Caco-2 (cell line): ENCODE measurements at regions not wholly inside any gene's neighbourhood (a gene's known extent, or its start where the extent isn't known, plus 50 kb on each side); places are given as distances from the start of the nearest gene placed in this dataset.
"Not testable (repeated sequence)": the region's sequence is repeated elsewhere in the genome, so short reads cannot be mapped to it uniquely, and the experiment has no call there.

Experiments
- BruUV-seq: library from RNA; stranded (reverse); fragments of 400-500 nt; replicated peaks from 2 replicates; lab custom pipeline; 2021; lab: Mats Ljungman, UMichigan
- CTCF ChIA-PET: fragments of 300-600 bp; sonication (Branson Sonifier 250); formaldehyde crosslinking; loops from one replicate; lab custom pipeline; 2022; ENCODE audit warnings: antibody characterized with exemption; lab: Charles Lee
- POLR2A ChIA-PET: fragments of 300-600 bp; sonication (Branson Sonifier 250); formaldehyde crosslinking; loops from one replicate; lab custom pipeline; 2022; ENCODE audit warnings: antibody characterized with exemption; lab: Charles Lee
- DNase-seq, 2 experiments: peaks; one replicate each; pipeline versions ENCODE4 v3.0.0 to v3.0.0-alpha.2; 2020 to 2022
- H3K27me3 ChIP-seq: replicated peaks from 2 replicates; pipeline ENCODE4 v1.6.0; 2011; ENCODE audit warnings: low read length; ENCODE audit not compliant: control insufficient read depth, insufficient read depth
- H3K36me3 ChIP-seq: 2 replicates; pipeline ENCODE4 v1.5.1; 2011; ENCODE audit warnings: low read length; ENCODE audit not compliant: control insufficient read depth, insufficient read depth
- H3K4me1 ChIP-seq: fragments of 250-450 bp; sonication (Bioruptor Pico); 2 replicates; pipeline ENCODE4 v1.5.1; 2020; ENCODE audit warnings: mild to moderate bottlenecking
- H3K4me3 ChIP-seq: 2 replicates; pipeline ENCODE4 v1.5.1; 2011; ENCODE audit warnings: low read depth, mild to moderate bottlenecking, control low read depth, low read length
- H3K9me3 ChIP-seq: fragments of 250-450 bp; sonication (Bioruptor Pico); 2 replicates; pipeline ENCODE4 v1.5.1; 2020; ENCODE audit warnings: mild to moderate bottlenecking, moderate library complexity
- H3K27ac Mint-ChIP-seq: one replicate; pipeline ENCODE4 v1.8.0; 2022; ENCODE audit warnings: mixed read lengths; ENCODE audit not compliant: unreplicated experiment
- H3K27me3 Mint-ChIP-seq: one replicate; pipeline ENCODE4 v1.8.0; 2022; ENCODE audit warnings: mixed read lengths; ENCODE audit not compliant: insufficient read depth, unreplicated experiment
- H3K36me3 Mint-ChIP-seq: one replicate; pipeline ENCODE4 v1.8.0; 2022; ENCODE audit warnings: mild to moderate bottlenecking, mixed read lengths; ENCODE audit not compliant: insufficient read depth, unreplicated experiment
- H3K4me1 Mint-ChIP-seq: one replicate; pipeline ENCODE4 v1.8.0; 2022; ENCODE audit warnings: low read depth, mixed read lengths; ENCODE audit not compliant: unreplicated experiment
- H3K4me3 Mint-ChIP-seq: one replicate; pipeline ENCODE4 v1.8.0; 2022; ENCODE audit warnings: mild to moderate bottlenecking, moderate library complexity, mixed read lengths; ENCODE audit not compliant: unreplicated experiment
- H3K9me3 Mint-ChIP-seq: one replicate; pipeline ENCODE4 v1.8.0; 2022; ENCODE audit warnings: mixed read lengths; ENCODE audit not compliant: unreplicated experiment
- intact Hi-C: fragments of 100-400 bp; cut with micrococcal nuclease; formaldehyde crosslinking; loops from one replicate; pipeline ENCODE4 v1.10.0; 2022; ENCODE audit not compliant: unreplicated experiment
- TF ChIP-seq, protein P1 (sequence below), 2 experiments: fragments of 200-600 bp in 1 of 2; IDR thresholded peaks; 1 replicate in 1 of 2; 2 replicates in 1 of 2; pipeline versions ENCODE4 v1.5.1 to v1.8.0; 2011 to 2022; ENCODE audit warnings: antibody characterized with exemption in 1 of 2, control low read depth in 1 of 2, inconsistent platforms in 1 of 2, low read depth in 1 of 2, low read length in 1 of 2, mild to moderate bottlenecking in 1 of 2, moderate library complexity in 1 of 2; ENCODE audit not compliant: insufficient read depth in 1 of 2, severe bottlenecking in 1 of 2, unreplicated experiment in 1 of 2

DNA sequence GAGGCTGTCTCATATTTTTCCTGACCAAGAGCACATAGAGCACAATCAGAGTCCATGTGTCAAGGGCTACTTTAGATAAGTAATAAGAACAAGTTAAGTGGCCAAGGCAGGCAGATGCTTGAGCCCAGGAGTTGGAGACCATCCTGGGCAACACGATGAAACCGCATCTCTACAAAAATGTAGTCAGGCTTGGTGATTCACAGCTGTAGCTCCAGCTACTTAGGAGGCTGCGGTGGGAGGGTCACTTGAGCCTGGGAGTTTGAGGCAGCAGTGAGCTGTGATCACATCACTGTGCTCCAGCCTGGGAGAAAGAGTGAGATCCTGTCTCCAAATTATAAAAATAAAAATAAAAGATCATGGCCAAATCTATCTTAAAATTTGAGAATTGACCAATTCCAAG lies 767.9 kb upstream of the CTNND2 start:
- H3K4me3 Mint-ChIP-seq: no peak overlapping the region
- TF ChIP-seq, protein P1, sequence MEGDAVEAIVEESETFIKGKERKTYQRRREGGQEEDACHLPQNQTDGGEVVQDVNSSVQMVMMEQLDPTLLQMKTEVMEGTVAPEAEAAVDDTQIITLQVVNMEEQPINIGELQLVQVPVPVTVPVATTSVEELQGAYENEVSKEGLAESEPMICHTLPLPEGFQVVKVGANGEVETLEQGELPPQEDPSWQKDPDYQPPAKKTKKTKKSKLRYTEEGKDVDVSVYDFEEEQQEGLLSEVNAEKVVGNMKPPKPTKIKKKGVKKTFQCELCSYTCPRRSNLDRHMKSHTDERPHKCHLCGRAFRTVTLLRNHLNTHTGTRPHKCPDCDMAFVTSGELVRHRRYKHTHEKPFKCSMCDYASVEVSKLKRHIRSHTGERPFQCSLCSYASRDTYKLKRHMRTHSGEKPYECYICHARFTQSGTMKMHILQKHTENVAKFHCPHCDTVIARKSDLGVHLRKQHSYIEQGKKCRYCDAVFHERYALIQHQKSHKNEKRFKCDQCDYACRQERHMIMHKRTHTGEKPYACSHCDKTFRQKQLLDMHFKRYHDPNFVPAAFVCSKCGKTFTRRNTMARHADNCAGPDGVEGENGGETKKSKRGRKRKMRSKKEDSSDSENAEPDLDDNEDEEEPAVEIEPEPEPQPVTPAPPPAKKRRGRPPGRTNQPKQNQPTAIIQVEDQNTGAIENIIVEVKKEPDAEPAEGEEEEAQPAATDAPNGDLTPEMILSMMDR (IDR thresholded peaks at IDR 0.05; ENCODE audit: insufficient read depth in 1 of 2, low read depth in 1 of 2, low read length in 1 of 2, severe bottlenecking in 1 of 2, unreplicated experiment in 1 of 2): no peak
- Histone ChIP-seq H3K27me3 (no peaks in the 10 kb centered on the region), H3K4me1 (no peaks in the 10 kb centered on the region), H3K36me3 (no peaks in the 10 kb centered on the region), H3K4me3 (no peak overlapping the region), H3K9me3 (no peaks in the 10 kb centered on the region; the same call in none of the 2 replicates)
- POLR2A ChIA-PET: no interaction called here
- H3K27me3 Mint-ChIP-seq: peaks cover 5% of the 10 kb centered on the region
- H3K9me3 Mint-ChIP-seq: peaks cover 14% of the 10 kb centered on the region
- DNase-seq: no peak
- H3K4me1 Mint-ChIP-seq: no peaks in the 10 kb centered on the region
- intact Hi-C loops: no loop called here
- BruUV-seq: no TSS peak
- no peak overlapping the region for H3K27ac Mint-ChIP-seq
- CTCF ChIA-PET: no interaction called here
- no peaks in the 10 kb centered on the region for H3K36me3 Mint-ChIP-seq

DNA sequence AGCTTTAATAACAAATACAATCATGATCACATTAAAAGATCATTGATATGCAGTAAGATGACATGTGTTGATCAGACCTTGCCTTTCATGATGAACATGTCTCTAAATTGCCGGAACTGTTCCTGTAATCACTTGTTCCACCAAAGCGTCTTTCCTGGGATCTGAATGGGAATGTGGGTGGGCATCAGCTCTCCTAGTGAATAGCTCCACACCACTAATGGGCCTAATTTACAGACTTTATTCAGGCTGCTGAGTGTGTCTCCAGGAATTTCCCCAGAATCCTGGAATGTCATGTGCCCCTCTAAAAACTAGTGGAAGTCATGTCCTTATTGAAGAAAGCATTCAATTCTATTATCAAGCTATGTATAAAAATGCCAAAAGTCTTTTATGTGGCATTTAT lies 765.1 kb upstream of the CTNND2 start:
- Mint-ChIP-seq H3K27ac (no peak overlapping the region), H3K4me1 (no peaks in the 10 kb centered on the region)

DNA sequence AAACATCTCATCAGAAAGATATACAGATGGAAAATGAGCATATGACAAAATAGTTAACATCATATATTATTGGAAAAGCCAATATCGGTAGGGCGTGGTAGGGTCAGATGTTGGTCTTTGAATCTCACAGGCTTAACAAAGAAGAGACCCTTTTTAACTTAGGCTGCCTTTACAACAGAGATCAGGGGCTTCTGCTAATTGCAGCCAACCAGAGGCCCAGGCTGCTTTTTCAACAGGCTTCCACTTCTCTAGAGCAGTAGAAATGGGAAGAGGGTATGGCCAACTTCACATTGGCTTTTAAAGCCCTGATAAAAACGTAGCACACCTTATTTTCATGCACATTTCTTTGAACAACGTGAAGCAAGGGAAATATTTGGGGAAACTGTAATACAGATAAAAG lies 764.3 kb upstream of the CTNND2 start:
- BruUV-seq: no TSS peak
- Histone ChIP-seq H3K36me3 (no peaks in the 10 kb centered on the region), H3K27me3 (no peaks in the 10 kb centered on the region), H3K4me3 (no peak overlapping the region), H3K9me3 (no peaks in the 10 kb centered on the region), H3K4me1 (no peaks in the 10 kb centered on the region)
- Mint-ChIP-seq H3K4me1 (no peaks in the 10 kb centered on the region), H3K27me3 (peaks cover 11% of the 10 kb centered on the region), H3K4me3 (no peak overlapping the region), H3K9me3 (peaks cover 9% of the 10 kb centered on the region), H3K27ac (no peak overlapping the region), H3K36me3 (no peaks in the 10 kb centered on the region)
- intact Hi-C loops: no loop called here
- no peak for DNase-seq
- CTCF ChIA-PET: no interaction called here
- POLR2A ChIA-PET: no interaction called here
- TF ChIP-seq, protein P1 (IDR thresholded peaks at IDR 0.05; ENCODE audit: insufficient read depth in 1 of 2, low read depth in 1 of 2, low read length in 1 of 2, severe bottlenecking in 1 of 2, unreplicated experiment in 1 of 2): no peak

More for the DNA sequence above, 765.1 kb upstream of the CTNND2 start:
- Histone ChIP-seq H3K4me3 (no peak overlapping the region), H3K27me3 (no peaks in the 10 kb centered on the region), H3K9me3 (no peaks in the 10 kb centered on the region), H3K4me1 (no peaks in the 10 kb centered on the region), H3K36me3 (no peaks in the 10 kb centered on the region)
- H3K27me3 Mint-ChIP-seq: peaks cover 11% of the 10 kb centered on the region
- no peaks in the 10 kb centered on the region for H3K36me3 Mint-ChIP-seq
- intact Hi-C loops: no loop called here
- TF ChIP-seq, protein P1 (IDR thresholded peaks at IDR 0.05; ENCODE audit: insufficient read depth in 1 of 2, low read depth in 1 of 2, low read length in 1 of 2, severe bottlenecking in 1 of 2, unreplicated experiment in 1 of 2): no peak
- peaks cover 4% of the 10 kb centered on the region for H3K9me3 Mint-ChIP-seq
- POLR2A ChIA-PET: no interaction called here
- CTCF ChIA-PET: no interaction called here
- DNase-seq: no peak
- no TSS peak for BruUV-seq
- H3K4me3 Mint-ChIP-seq: no peak overlapping the region

DNA sequence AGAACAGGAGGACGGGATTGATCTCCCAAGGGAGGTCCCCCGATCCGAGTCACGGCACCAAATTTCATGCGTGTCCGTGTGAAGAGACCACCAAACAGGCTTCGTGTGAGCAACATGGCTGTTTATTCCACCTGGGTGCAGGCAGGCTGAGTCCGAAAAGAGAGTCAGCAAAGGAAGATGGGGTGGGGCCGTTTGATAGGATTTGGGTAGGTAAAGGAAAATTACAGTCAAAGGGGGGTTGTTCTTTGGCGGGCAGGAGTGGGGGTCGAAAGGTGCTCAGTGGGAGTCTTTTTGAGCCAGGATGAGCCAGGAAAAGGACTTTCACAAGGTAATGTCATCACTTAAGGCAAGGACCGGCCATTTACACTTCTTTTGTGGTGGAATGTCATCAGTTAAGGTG lies 763.6 kb upstream of the CTNND2 start:
- H3K4me3 Mint-ChIP-seq, H3K27me3 Mint-ChIP-seq: not testable (repeated sequence)

DNA sequence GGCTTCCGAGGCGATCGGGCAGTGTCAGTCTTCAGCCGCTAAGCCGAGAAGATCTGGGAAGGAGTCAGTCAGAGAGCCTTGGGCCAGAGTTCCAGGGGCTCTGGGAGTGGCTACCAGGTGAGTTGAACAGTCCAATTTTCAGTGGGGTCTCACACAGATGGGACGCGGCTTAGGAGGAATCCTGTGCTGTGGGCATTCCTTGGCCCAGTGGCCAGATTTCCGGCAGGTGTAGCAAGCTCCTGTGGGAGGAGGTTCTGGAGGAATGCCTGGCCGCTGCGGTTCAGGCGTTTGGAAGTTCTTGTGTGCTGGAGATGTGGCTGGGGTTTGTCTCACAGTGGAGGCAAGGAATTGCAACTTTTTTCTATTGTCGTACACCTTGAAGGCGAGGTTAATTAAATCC lies 761.5 kb upstream of the CTNND2 start:
- not testable (repeated sequence) for H3K4me1 Mint-ChIP-seq

More for the DNA sequence above, 763.6 kb upstream of the CTNND2 start:
- H3K9me3 Mint-ChIP-seq, H3K4me1 ChIP-seq, H3K27ac Mint-ChIP-seq, DNase-seq, CTCF ChIA-PET, BruUV-seq, H3K9me3 ChIP-seq, H3K27me3 ChIP-seq, H3K36me3 Mint-ChIP-seq, H3K4me1 Mint-ChIP-seq, POLR2A ChIA-PET, intact Hi-C loops, H3K4me3 ChIP-seq, H3K36me3 ChIP-seq: not testable (repeated sequence)

More for the DNA sequence above, 761.5 kb upstream of the CTNND2 start:
- H3K27me3 ChIP-seq, H3K4me3 ChIP-seq, H3K4me3 Mint-ChIP-seq, DNase-seq, H3K36me3 ChIP-seq, H3K36me3 Mint-ChIP-seq, H3K4me1 ChIP-seq, BruUV-seq, H3K27ac Mint-ChIP-seq, H3K27me3 Mint-ChIP-seq, H3K9me3 ChIP-seq, intact Hi-C loops, CTCF ChIA-PET, POLR2A ChIA-PET: not testable (repeated sequence)
- H3K9me3 Mint-ChIP-seq: peaks cover 19% of the 10 kb centered on the region
